OCI-LY3 (cell line): ENCODE measurements at regions not wholly inside any gene's neighbourhood (a gene's known extent, or its start where the extent isn't known, plus 50 kb on each side); places are given as distances from the start of the nearest gene placed in this dataset.

ENCODE experiments used
- CTCF ChIP-seq: fragments of 200-600, 300-600 bp; sonication (generic); IDR thresholded peaks from 2 replicates; pipeline ENCODE4 v1.5.1; 2014; ENCODE audit warnings: antibody characterized with exemption, low read length, low read depth
- EZH2phosphoT487 ChIP-seq: fragments of 200-600 bp; shearing (Covaris generic); IDR thresholded peaks from 2 replicates; pipeline ENCODE4 v1.6.1; 2018; ENCODE audit warnings: antibody characterized with exemption, mixed run types, low read depth

DNA sequence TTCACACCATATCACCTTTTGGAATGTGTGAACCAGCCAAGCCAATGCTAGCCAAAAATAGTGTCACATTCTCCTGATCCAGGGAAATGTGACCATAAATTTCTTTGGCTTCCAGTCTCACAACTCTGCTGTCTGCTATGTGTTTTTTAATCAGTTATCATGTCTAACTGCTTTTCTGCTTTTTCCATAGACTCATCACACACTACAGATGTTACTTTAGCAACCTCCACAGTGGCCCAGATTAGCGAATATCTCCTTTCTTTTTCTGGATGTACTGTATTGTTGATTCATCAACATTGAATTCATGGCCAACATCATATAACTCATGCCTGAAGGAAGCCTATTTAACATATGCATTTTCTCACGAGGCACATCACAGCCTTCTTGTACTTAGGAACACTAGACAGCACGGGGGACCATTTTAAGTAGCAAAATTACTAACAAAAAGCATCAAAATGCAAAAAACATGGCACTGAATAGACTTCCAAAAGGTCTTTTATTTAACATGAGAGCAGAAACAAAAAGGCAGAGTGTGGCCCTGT lies 73.1 kb upstream of the POU2AF2 start:
- TF ChIP-seq CTCF = no peak
- no peak for TF ChIP-seq EZH2phosphoT487
